ENCODE measurements at regions not wholly inside any gene's neighbourhood (a gene's known extent, or its start where the extent isn't known, plus 50 kb on each side); places are given as distances from the start of the nearest gene placed in this dataset.

- no peak for TF ChIP-seq CTCF (IDR thresholded peaks at IDR 0.05)
- TF ChIP-seq POLR2A (IDR thresholded peaks at IDR 0.05): no peak
Observed at GRCh38 chr3:61353382-61353781, 102.1 kb upstream of the FHIT start.
